Esophagus muscularis mucosa (tissue), 4 donors: ENCODE measurements at regions not wholly inside any gene's neighbourhood (a gene's known extent, or its start where the extent isn't known, plus 50 kb on each side); places are given as distances from the start of the nearest gene placed in this dataset.

ENCODE experiments used
- CTCF ChIP-seq, 3 experiments: fragments of 200-600 bp in 2 of 3; fragments of 450-650 bp in 1 of 3; sonication (generic) in 2 of 3; IDR thresholded peaks; one replicate each; pipeline ENCODE4 v1.5.1; 2017 to 2019; ENCODE audit warnings: antibody characterized with exemption in 3 of 3, mild to moderate bottlenecking in 2 of 3, moderate library complexity in 1 of 3
- EP300 ChIP-seq: sonication (generic); formaldehyde crosslinking; IDR thresholded peaks from one replicate; pipeline ENCODE4 v1.6.1; 2017; ENCODE audit warnings: antibody characterized with exemption
- POLR2A ChIP-seq: fragments of 450-650 bp; IDR thresholded peaks from one replicate; pipeline ENCODE4 v1.6.1; 2017; ENCODE audit warnings: antibody characterized with exemption, moderate library complexity, mild to moderate bottlenecking, low read depth

- TF ChIP-seq CTCF (IDR thresholded peaks at IDR 0.05) (no peak), EP300 (no peak), POLR2A (no peak)
These were observed 145.0 kb upstream of the GAP43 start for GRCh38 chr3:115478359-115478758.
